ENCODE measurements at regions not wholly inside any gene's neighbourhood (a gene's known extent, or its start where the extent isn't known, plus 50 kb on each side); places are given as distances from the start of the nearest gene placed in this dataset.

- Histone ChIP-seq H3K9me3 (ENCODE audit: control insufficient read depth, insufficient read depth, low read depth, low read length) (no peaks in the 10 kb centered on the region), H3K9ac (ENCODE audit: insufficient read depth, low read length) (no peak overlapping the region)
- TF ChIP-seq EZH2 (IDR thresholded peaks at IDR 0.05; ENCODE audit: low read length, missing control alignments) = no peak
- TF ChIP-seq CTCF (conservative IDR thresholded peaks at IDR 0.05 in 1 of 2, IDR thresholded peaks at IDR 0.05 in 1 of 2; ENCODE audit: low read depth in 1 of 2, low read length in 2 of 2) = no peak
These were observed 75.8 kb downstream of the RDH14 start for GRCh38 chr2:18484625-18485024.

GRCh38 chr2:18483896-18484295, 76.6 kb downstream of the RDH14 start:
- no peak for TF ChIP-seq CTCF (conservative IDR thresholded peaks at IDR 0.05 in 1 of 2, IDR thresholded peaks at IDR 0.05 in 1 of 2; ENCODE audit: low read depth in 1 of 2, low read length in 2 of 2)
- H3K36me3 ChIP-seq (ENCODE audit: control insufficient read depth, insufficient read depth, low read length) = no peaks in the 10 kb centered on the region
- H3K27ac ChIP-seq (ENCODE audit: insufficient read depth, low read length) = no peak overlapping the region
- no peak overlapping the region for H3K9ac ChIP-seq (ENCODE audit: insufficient read depth, low read length)
- H3K27me3 ChIP-seq (ENCODE audit: control insufficient read depth, insufficient read depth, low read length) = no peaks in the 10 kb centered on the region
- no peaks in the 10 kb centered on the region for H3K4me1 ChIP-seq (ENCODE audit: control insufficient read depth, extremely low read depth, insufficient read depth, low read length)
- no peaks in the 10 kb centered on the region for H3K79me2 ChIP-seq (ENCODE audit: control insufficient read depth, insufficient read depth, low read length)
- H3K4me3 ChIP-seq (replicated peaks in 1 of 4; ENCODE audit: control extremely low read depth in 1 of 4, insufficient read depth in 1 of 4, low read depth in 3 of 4, low read length in 4 of 4) = no peak overlapping the region
- H3K9me3 ChIP-seq (ENCODE audit: control insufficient read depth, insufficient read depth, low read depth, low read length) = no peaks in the 10 kb centered on the region
- H4K20me1 ChIP-seq (ENCODE audit: control insufficient read depth, extremely low read depth, insufficient read depth, low read length) = no peaks in the 10 kb centered on the region
- DNase-seq (ENCODE audit: low read depth in 2 of 2) = no peak
- H3K4me2 ChIP-seq (ENCODE audit: extremely low read depth, insufficient read depth, low read length) = no peak overlapping the region
- no peak overlapping the region for H2AFZ ChIP-seq (ENCODE audit: low read length)

More at GRCh38 chr2:18484625-18485024, 75.8 kb downstream of the RDH14 start:
- Histone ChIP-seq H3K36me3 (ENCODE audit: control insufficient read depth, insufficient read depth, low read length) (no peaks in the 10 kb centered on the region), H2AFZ (ENCODE audit: low read length) (no peak overlapping the region), H3K4me3 (replicated peaks in 1 of 4; ENCODE audit: control extremely low read depth in 1 of 4, insufficient read depth in 1 of 4, low read depth in 3 of 4, low read length in 4 of 4) (no peak overlapping the region), H3K79me2 (ENCODE audit: control insufficient read depth, insufficient read depth, low read length) (no peaks in the 10 kb centered on the region), H3K4me2 (ENCODE audit: extremely low read depth, insufficient read depth, low read length) (no peak overlapping the region), H3K4me1 (ENCODE audit: control insufficient read depth, extremely low read depth, insufficient read depth, low read length) (no peaks in the 10 kb centered on the region), H3K27me3 (ENCODE audit: control insufficient read depth, insufficient read depth, low read length) (no peaks in the 10 kb centered on the region), H4K20me1 (ENCODE audit: control insufficient read depth, extremely low read depth, insufficient read depth, low read length) (no peaks in the 10 kb centered on the region), H3K27ac (ENCODE audit: insufficient read depth, low read length) (no peak overlapping the region)
- no peak for DNase-seq (ENCODE audit: low read depth in 2 of 2)

GRCh38 chr2:18482666-18483065, 77.8 kb downstream of the RDH14 start:
- Histone ChIP-seq H3K79me2 (ENCODE audit: control insufficient read depth, insufficient read depth, low read length) (no peaks in the 10 kb centered on the region), H3K9ac (ENCODE audit: insufficient read depth, low read length) (no peak overlapping the region), H3K4me1 (ENCODE audit: control insufficient read depth, extremely low read depth, insufficient read depth, low read length) (no peaks in the 10 kb centered on the region), H3K36me3 (ENCODE audit: control insufficient read depth, insufficient read depth, low read length) (no peaks in the 10 kb centered on the region), H3K27ac (ENCODE audit: insufficient read depth, low read length) (no peak overlapping the region), H4K20me1 (ENCODE audit: control insufficient read depth, extremely low read depth, insufficient read depth, low read length) (no peaks in the 10 kb centered on the region), H3K4me2 (ENCODE audit: extremely low read depth, insufficient read depth, low read length) (no peak overlapping the region), H3K4me3 (replicated peaks in 1 of 4; ENCODE audit: control extremely low read depth in 1 of 4, insufficient read depth in 1 of 4, low read depth in 3 of 4, low read length in 4 of 4) (no peak overlapping the region), H3K9me3 (ENCODE audit: control insufficient read depth, insufficient read depth, low read depth, low read length) (no peaks in the 10 kb centered on the region), H3K27me3 (ENCODE audit: control insufficient read depth, insufficient read depth, low read length) (no peaks in the 10 kb centered on the region), H2AFZ (ENCODE audit: low read length) (no peak overlapping the region)
- TF ChIP-seq EZH2 (IDR thresholded peaks at IDR 0.05; ENCODE audit: low read length, missing control alignments) (no peak), CTCF (conservative IDR thresholded peaks at IDR 0.05 in 1 of 2, IDR thresholded peaks at IDR 0.05 in 1 of 2; ENCODE audit: low read depth in 1 of 2, low read length in 2 of 2) (no peak)
- no peak for DNase-seq (ENCODE audit: low read depth in 2 of 2)

All from fibroblast of lung (primary cell).